B cell (primary cell): ENCODE measurements at regions not wholly inside any gene's neighbourhood (a gene's known extent, or its start where the extent isn't known, plus 50 kb on each side); places are given as distances from the start of the nearest gene placed in this dataset.

Source experiments
- CTCF ChIP-seq: fragments of 200-600 bp; IDR thresholded peaks from one replicate; pipeline ENCODE4 v1.8.0; 2022; ENCODE audit warnings: antibody characterized with exemption, mild to moderate bottlenecking
- EZH2 ChIP-seq: IDR thresholded peaks from 2 replicates; pipeline ENCODE4 v1.6.1; 2012; ENCODE audit warnings: borderline replicate concordance, low read depth, mild to moderate bottlenecking, moderate library complexity, low read length; ENCODE audit not compliant: insufficient read depth, poor library complexity, severe bottlenecking

- no peak for TF ChIP-seq CTCF
- TF ChIP-seq EZH2, result no peak
These were observed 219.3 kb upstream of the POU2AF2 start for GRCh38 chr11:111026241-111026640.
